Fibroblast of the aortic adventitia (primary cell): ENCODE measurements at regions not wholly inside any gene's neighbourhood (a gene's known extent, or its start where the extent isn't known, plus 50 kb on each side); places are given as distances from the start of the nearest gene placed in this dataset.
A peak's percentile ranks its signal among the peaks of the same experiment; 100 is the strongest.

Source experiments
- DNase-seq: peaks from one replicate; pipeline ENCODE4 v3.0.0-alpha.2; 2010; ENCODE audit warnings: low read depth
- H3K4me3 ChIP-seq: 2 replicates; pipeline ENCODE4 v1.5.1; 2011; ENCODE audit warnings: low read depth, mild to moderate bottlenecking, control low read depth, low read length, moderate library complexity
- TF ChIP-seq, protein P1 (sequence below): IDR thresholded peaks from 2 replicates; pipeline ENCODE4 v1.5.1; 2011; ENCODE audit warnings: mild to moderate bottlenecking, low read length, control low read depth, inconsistent platforms; ENCODE audit not compliant: insufficient read depth

DNA sequence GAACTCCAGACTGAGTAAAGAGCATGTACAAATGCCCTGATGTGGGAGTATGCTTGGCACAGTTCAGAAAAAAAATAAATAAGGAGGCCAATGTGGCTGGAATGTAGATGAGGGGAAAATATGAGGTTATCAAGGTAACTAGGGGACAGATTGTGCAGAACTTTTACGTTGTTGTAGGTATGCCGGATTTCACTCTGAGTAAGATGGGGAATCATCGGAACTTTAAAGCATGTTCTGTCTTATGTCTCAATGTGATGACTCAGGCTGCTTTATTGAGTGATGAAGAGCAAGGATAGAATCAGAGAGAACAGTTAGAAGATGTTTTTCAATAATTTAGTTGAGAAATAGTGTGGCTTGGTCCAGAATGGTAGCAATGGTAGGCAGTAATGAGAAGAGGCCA, 130.4 kb downstream of the C11orf87 start:
- TF ChIP-seq, protein P1, sequence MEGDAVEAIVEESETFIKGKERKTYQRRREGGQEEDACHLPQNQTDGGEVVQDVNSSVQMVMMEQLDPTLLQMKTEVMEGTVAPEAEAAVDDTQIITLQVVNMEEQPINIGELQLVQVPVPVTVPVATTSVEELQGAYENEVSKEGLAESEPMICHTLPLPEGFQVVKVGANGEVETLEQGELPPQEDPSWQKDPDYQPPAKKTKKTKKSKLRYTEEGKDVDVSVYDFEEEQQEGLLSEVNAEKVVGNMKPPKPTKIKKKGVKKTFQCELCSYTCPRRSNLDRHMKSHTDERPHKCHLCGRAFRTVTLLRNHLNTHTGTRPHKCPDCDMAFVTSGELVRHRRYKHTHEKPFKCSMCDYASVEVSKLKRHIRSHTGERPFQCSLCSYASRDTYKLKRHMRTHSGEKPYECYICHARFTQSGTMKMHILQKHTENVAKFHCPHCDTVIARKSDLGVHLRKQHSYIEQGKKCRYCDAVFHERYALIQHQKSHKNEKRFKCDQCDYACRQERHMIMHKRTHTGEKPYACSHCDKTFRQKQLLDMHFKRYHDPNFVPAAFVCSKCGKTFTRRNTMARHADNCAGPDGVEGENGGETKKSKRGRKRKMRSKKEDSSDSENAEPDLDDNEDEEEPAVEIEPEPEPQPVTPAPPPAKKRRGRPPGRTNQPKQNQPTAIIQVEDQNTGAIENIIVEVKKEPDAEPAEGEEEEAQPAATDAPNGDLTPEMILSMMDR = no peak
- DNase-seq = peak; percentile 4
- no peak overlapping the region for H3K4me3 ChIP-seq

DNA sequence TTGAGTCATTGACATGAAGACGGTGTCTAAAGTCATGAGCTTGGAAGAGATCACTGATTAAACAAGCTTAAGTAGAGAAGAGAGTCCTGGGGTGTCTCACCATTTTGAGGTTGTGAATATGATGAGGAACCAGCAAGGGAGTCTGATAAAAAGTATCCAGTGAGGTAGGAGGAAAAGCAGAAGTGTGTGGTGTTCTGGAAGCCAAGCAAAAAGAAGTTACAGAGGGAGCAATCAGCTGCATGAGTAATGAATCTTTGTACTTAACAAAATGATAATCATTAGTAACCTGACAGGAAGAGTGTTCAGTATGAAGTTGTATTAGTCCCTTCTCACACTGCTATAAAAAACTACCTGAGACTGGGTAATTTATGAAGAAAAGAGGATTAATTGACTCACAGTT, 131.3 kb downstream of the C11orf87 start:
- no peak for DNase-seq
- H3K4me3 ChIP-seq = no peak overlapping the region
- TF ChIP-seq, protein P1 = no peak

DNA sequence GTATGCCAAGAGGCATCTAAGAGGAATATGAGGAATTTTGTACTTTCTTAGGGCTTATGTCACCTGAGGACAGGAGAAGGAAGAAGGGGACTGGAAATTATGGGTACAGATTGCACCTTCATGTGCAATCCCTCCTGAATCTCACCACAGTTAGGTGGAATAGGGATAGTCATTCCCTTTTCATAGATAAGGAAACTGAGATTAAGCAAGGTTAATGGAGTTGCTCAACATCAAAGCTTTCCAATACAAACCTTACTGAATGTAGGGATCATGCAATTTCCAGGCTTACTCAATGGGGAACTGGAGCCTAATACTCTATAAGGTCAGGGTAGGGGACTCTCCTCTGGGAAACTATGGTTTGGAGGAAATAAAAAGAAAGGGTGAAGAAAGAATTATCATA, 133.0 kb downstream of the C11orf87 start:
- H3K4me3 ChIP-seq = no peak overlapping the region
- DNase-seq = no peak

GRCh38 chr11:109564241-109564640, 142.3 kb downstream of the C11orf87 start:
- TF ChIP-seq, protein P1 = no peak
- DNase-seq = no peak
- no peak overlapping the region for H3K4me3 ChIP-seq

More for the DNA sequence above, 133.0 kb downstream of the C11orf87 start:
- TF ChIP-seq, protein P1 = no peak

DNA sequence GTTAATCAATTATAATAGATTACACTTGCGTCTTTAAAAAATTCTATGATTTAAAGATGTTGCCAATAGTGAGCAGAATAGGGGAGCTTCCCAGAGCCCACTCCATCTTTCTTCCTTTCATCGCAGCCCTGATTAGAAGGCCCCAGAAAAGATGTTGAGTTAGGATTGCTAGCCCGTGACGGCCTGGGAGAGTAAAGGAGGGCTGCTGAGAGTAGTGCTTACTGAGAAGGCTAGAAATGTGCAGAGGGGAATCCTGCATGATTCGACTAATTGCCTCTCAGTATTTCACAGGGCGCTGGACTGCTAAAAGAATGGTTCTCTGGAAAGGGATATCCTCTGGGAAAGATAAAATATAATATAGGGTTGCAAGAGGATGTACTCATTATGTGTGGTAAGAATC, 160.5 kb downstream of the C11orf87 start:
- no peak overlapping the region for H3K4me3 ChIP-seq
- no peak for DNase-seq
- TF ChIP-seq, protein P1 = no peak

DNA sequence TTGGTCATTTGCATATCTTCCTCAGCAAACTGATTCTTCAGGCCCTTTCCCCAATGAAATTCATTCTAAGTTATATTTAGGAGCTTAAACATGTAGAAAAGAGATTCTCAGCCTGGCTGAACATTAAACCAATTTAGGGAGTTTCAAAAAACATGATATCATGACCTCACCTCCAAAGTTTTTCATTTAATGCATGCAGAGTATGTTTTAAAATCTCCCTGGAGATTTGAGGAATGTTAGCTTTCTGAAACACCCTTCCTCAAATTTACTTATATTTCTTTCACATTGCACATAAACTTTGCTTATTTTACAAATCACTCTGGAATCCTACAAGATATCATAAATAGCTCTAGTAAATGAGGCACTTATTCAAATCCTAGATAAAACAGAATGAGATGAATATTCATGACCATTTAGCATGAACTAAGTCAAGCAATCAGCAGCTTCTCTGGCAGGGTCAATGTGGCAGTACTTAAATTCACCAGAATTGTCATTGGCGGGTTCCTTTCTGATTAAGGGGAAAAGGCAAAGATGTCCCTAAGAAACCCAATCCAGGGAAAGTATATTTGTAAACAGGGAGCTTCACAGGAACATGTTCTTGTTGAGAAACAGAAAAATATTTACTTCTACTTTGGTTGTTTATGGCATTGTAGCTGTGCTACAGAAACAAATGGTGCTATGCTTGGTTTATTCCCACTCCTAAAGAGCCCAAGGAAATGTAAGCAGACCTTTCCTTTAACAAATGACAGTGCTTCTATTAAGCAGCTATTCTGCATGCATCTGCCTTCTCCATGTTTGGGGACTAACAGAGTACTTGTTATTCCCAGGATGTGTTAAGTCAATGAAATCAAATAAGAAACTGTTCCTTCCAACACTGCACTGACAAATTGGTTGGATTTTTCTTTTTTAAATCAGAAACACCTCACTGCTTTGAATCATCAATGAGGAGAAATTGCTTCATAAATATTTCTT, 162.3 kb downstream of the C11orf87 start:
- TF ChIP-seq, protein P1 = no peak
- DNase-seq = no peak
- H3K4me3 ChIP-seq = no peak overlapping the region
